H1 (cell line): ENCODE measurements at regions not wholly inside any gene's neighbourhood (a gene's known extent, or its start where the extent isn't known, plus 50 kb on each side); places are given as distances from the start of the nearest gene placed in this dataset.

Experiments used
- CTCF ChIA-PET: fragments of 300-600 bp; sonication (Branson Sonifier 250); formaldehyde crosslinking; loops from one replicate; lab custom pipeline; 2021; ENCODE audit not compliant: partially characterized antibody; lab: Charles Lee
- POLR2A ChIA-PET: fragments of 300-600 bp; sonication (Branson Sonifier 250); formaldehyde crosslinking; loops from one replicate; lab custom pipeline; 2021; ENCODE audit warnings: inconsistent platforms; ENCODE audit not compliant: partially characterized antibody; lab: Charles Lee
- DNase-seq, 2 experiments: peaks; one replicate each; pipeline versions ENCODE4 v3.0.0 to v3.0.0-alpha.2; 2010 to 2022; ENCODE audit warnings: low spot score in 2 of 2, low read depth in 1 of 2, mixed read lengths in 1 of 2
- FAIRE-seq: peaks from 2 replicates; lab custom pipeline; 2011; peaks lifted over from hg19 to GRCh38; lab: Jason Lieb, UNC
- H2AFZ ChIP-seq: 2 replicates; pipeline ENCODE4 v1.8.1; 2012; ENCODE audit warnings: low read length, inconsistent platforms
- H2AK5ac ChIP-seq: 2 replicates; pipeline ENCODE4 v1.6.1; 2013; ENCODE audit warnings: low read depth, low read length
- H2BK120ac ChIP-seq: replicated peaks from 2 replicates; pipeline ENCODE3; 2013; ENCODE audit warnings: low read depth, low read length, inconsistent platforms
- H2BK12ac ChIP-seq: 2 replicates; pipeline ENCODE4 v1.6.1; 2013; ENCODE audit warnings: low read depth, low read length
- H2BK15ac ChIP-seq: 2 replicates; pipeline ENCODE4 v1.6.1; 2013; ENCODE audit warnings: low read length
- H2BK20ac ChIP-seq: 2 replicates; pipeline ENCODE4 v1.6.1; 2013; ENCODE audit warnings: low read length
- H2BK5ac ChIP-seq: 2 replicates; pipeline ENCODE4 v1.6.1; 2013; ENCODE audit warnings: low read depth, low read length
- H3K14ac ChIP-seq: 2 replicates; pipeline ENCODE4 v1.6.1; 2013; ENCODE audit warnings: inconsistent platforms; ENCODE audit not compliant: insufficient read length
- H3K18ac ChIP-seq: 2 replicates; pipeline ENCODE4 v1.6.1; 2013; ENCODE audit warnings: low read length; ENCODE audit errors: extremely low read depth
- H3K23ac ChIP-seq: 2 replicates; pipeline ENCODE4 v1.6.1; 2013; ENCODE audit warnings: inconsistent platforms; ENCODE audit not compliant: insufficient read length
- H3K23me2 ChIP-seq: 2 replicates; pipeline ENCODE4 v1.6.1; 2013; ENCODE audit warnings: low read depth, low read length
- H3K27ac ChIP-seq: 2 replicates; pipeline ENCODE4 v1.6.1; 2011; ENCODE audit warnings: low read depth, low read length, inconsistent platforms
- H3K27me3 ChIP-seq, 4 experiments: replicated peaks in 1 of 4; 1 replicate in 1 of 4; 2 replicates in 3 of 4; pipeline versions ENCODE4 v1.6.1 to v1.8.1; 2011 to 2013; ENCODE audit warnings: low read length in 3 of 4, mild to moderate bottlenecking in 3 of 4, inconsistent platforms in 2 of 4, mixed read lengths in 2 of 4, moderate library complexity in 1 of 4; ENCODE audit not compliant: control insufficient read depth in 3 of 4, insufficient read depth in 3 of 4; ENCODE audit errors: extremely low read depth in 1 of 4
- H3K36me3 ChIP-seq, 4 experiments: 2 replicates each; pipeline versions ENCODE4 v1.6.1 to v1.8.1; 2011 to 2013; ENCODE audit warnings: mild to moderate bottlenecking in 4 of 4, low read length in 3 of 4, moderate library complexity in 2 of 4, control low read depth in 1 of 4, inconsistent platforms in 1 of 4; ENCODE audit not compliant: insufficient read depth in 4 of 4, control insufficient read depth in 2 of 4
- H3K4ac ChIP-seq: replicated peaks from 2 replicates; pipeline ENCODE3; 2013; ENCODE audit warnings: low read length, low read depth, mixed read lengths, inconsistent platforms; ENCODE audit not compliant: insufficient read length
- H3K4me1 ChIP-seq, 4 experiments: replicated peaks in 1 of 4; 1 replicate in 1 of 4; 2 replicates in 3 of 4; pipeline versions ENCODE4 v1.6.1 to v1.8.1; 2011 to 2013; ENCODE audit warnings: low read length in 3 of 4, inconsistent platforms in 2 of 4, mixed read lengths in 1 of 4; ENCODE audit not compliant: insufficient read depth in 4 of 4, control insufficient read depth in 3 of 4
- H3K4me2 ChIP-seq, 2 experiments: 2 replicates each; pipeline versions ENCODE4 v1.6.1 to v1.8.1; 2011 to 2013; ENCODE audit warnings: low read depth in 2 of 2, low read length in 2 of 2, control low read depth in 1 of 2, inconsistent platforms in 1 of 2, mild to moderate bottlenecking in 1 of 2; ENCODE audit not compliant: insufficient read depth in 1 of 2
- H3K4me3 ChIP-seq, 4 experiments: fragments of 200-600, 300-600 bp in 1 of 4; sonication (generic), shearing (Covaris generic), sonication (Bioruptor Twin) in 1 of 4; 2 replicates each; pipeline versions ENCODE4 v1.5.1 to v1.8.1; 2011 to 2016; ENCODE audit warnings: low read length in 4 of 4, low read depth in 3 of 4, control low read depth in 2 of 4, inconsistent platforms in 2 of 4, mild to moderate bottlenecking in 2 of 4, mixed read lengths in 1 of 4, moderate library complexity in 1 of 4; ENCODE audit not compliant: insufficient read depth in 2 of 4; ENCODE audit errors: extremely low read depth in 1 of 4
- H3K56ac ChIP-seq: replicated peaks from 2 replicates; pipeline ENCODE3; 2013; ENCODE audit warnings: low read depth, mild to moderate bottlenecking, mixed read lengths, low read length, inconsistent platforms; ENCODE audit not compliant: insufficient read length
- H3K79me1 ChIP-seq: 2 replicates; pipeline ENCODE4 v1.6.1; 2013; ENCODE audit warnings: low read depth, low read length, control low read depth
- H3K79me2 ChIP-seq, 2 experiments: 2 replicates each; pipeline versions ENCODE4 v1.6.1 to v1.8.1; 2012 to 2013; ENCODE audit warnings: low read length in 2 of 2, mild to moderate bottlenecking in 2 of 2, inconsistent platforms in 1 of 2; ENCODE audit not compliant: insufficient read depth in 2 of 2, control insufficient read depth in 1 of 2
- H3K9ac ChIP-seq, 4 experiments: replicated peaks in 1 of 4; 1 replicate in 1 of 4; 2 replicates in 3 of 4; pipeline versions ENCODE4 v1.6.1 to v1.8.1; 2011 to 2013; ENCODE audit warnings: low read depth in 3 of 4, low read length in 3 of 4, control low read depth in 2 of 4, mild to moderate bottlenecking in 2 of 4, moderate library complexity in 2 of 4, inconsistent platforms in 1 of 4; ENCODE audit errors: extremely low read depth in 1 of 4
- H3K9me3 ChIP-seq, 2 experiments: 2 replicates each; pipeline versions ENCODE4 v1.6.1 to v1.8.1; 2012 to 2013; ENCODE audit warnings: mild to moderate bottlenecking in 2 of 2, moderate library complexity in 2 of 2, control low read depth in 1 of 2, inconsistent platforms in 1 of 2, low read depth in 1 of 2, low read length in 1 of 2, mixed read lengths in 1 of 2; ENCODE audit not compliant: insufficient read depth in 2 of 2
- H4K20me1 ChIP-seq, 2 experiments: replicated peaks in 1 of 2; 2 replicates each; pipeline versions ENCODE3 to v1.8.1; 2011 to 2013; ENCODE audit warnings: inconsistent platforms in 2 of 2, low read length in 2 of 2, mild to moderate bottlenecking in 1 of 2; ENCODE audit not compliant: insufficient read depth in 2 of 2, control insufficient read depth in 1 of 2
- H4K5ac ChIP-seq: 2 replicates; pipeline ENCODE4 v1.6.1; 2013; ENCODE audit warnings: low read length, low read depth, mixed read lengths, inconsistent platforms; ENCODE audit not compliant: insufficient read length
- H4K8ac ChIP-seq: 2 replicates; pipeline ENCODE4 v1.8.0; 2013; ENCODE audit warnings: mild to moderate bottlenecking, moderate library complexity, low read length, inconsistent platforms; ENCODE audit not compliant: insufficient read depth; ENCODE audit errors: extremely low read depth
- H4K91ac ChIP-seq: replicated peaks from 2 replicates; pipeline ENCODE3; 2013; ENCODE audit warnings: low read length, mixed read lengths, inconsistent platforms; ENCODE audit not compliant: insufficient read length
- SIN3A ChIP-seq, 2 experiments: IDR thresholded peaks in 1 of 2; conservative IDR thresholded peaks in 1 of 2; 2 replicates each; pipeline ENCODE4 v1.6.1; 2011 to 2012; ENCODE audit warnings: low read length in 2 of 2, improper control_type of control experiment in 1 of 2, low read depth in 1 of 2, mild to moderate bottlenecking in 1 of 2
- WGBS, 2 experiments: shearing (Covaris generic) in 1 of 2; methylation state at CpG; one replicate each; pipeline versions ENCODE4 v1.1.6 to v1.1.7; 2013 to 2015; ENCODE audit warnings: low lambda C conversion rate in 2 of 2, mixed read lengths in 2 of 2, inconsistent platforms in 1 of 2, low coverage in 1 of 2, missing lambda C conversion rate in 1 of 2; ENCODE audit not compliant: insufficient replicate concordance in 2 of 2, insufficient coverage in 1 of 2, insufficient read length in 1 of 2; ENCODE audit errors: extremely low coverage in 1 of 2, missing lambda C conversion rate in 1 of 2; 5-methylcytosine and 5-hydroxymethylcytosine counted together
- TF ChIP-seq, protein P1 (sequence below), 3 experiments: IDR thresholded peaks; 1 replicate in 2 of 3; 2 replicates in 1 of 3; pipeline versions ENCODE4 v1.5.1 to v1.6.1; 2011; ENCODE audit warnings: low read length in 3 of 3, mild to moderate bottlenecking in 3 of 3, inconsistent platforms in 2 of 3, low read depth in 1 of 3, moderate library complexity in 1 of 3; ENCODE audit not compliant: insufficient read depth in 1 of 3; ENCODE audit errors: control extremely low read depth in 1 of 3

DNA sequence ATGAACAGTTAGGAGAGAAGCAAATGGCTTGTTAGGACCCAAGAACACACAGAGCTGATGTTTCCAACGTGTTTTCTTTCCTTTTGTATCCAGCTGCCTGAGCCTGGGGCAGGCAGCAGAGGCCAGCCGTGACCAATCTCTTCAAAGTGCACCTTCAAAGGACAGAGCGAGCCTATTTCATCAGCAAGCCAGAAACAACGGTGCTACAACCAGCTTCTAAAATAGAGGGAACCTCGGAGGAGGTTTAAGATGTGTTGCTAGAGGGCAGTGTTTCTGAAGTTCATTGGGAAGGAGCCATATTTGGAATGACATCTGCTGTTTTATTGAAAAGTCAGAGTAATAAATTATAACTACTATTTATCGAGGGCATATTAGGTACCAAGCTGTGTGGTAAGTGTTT, 56.2 kb upstream of the RFC3 start:
- H4K8ac ChIP-seq, result no peak overlapping the region
- H3K36me3 ChIP-seq, result no peaks in the 10 kb centered on the region
- H2BK12ac ChIP-seq, result no peak overlapping the region
- H3K56ac ChIP-seq, result no peak overlapping the region
- H3K27me3 ChIP-seq, result no peaks in the 10 kb centered on the region
- H2AK5ac ChIP-seq, result no peak overlapping the region
- ChIA-PET CTCF (interaction anchor here (0.6 to 1.4 kb wide), 6 partner anchors 9 to 218 kb away, joined by 3 to 5 read pairs (median 4); no protein-coding TSS in a partner anchor), POLR2A (interaction anchor here (1.4 kb wide), 1 partner anchor 56 kb away, joined by 3 read pairs; the partner anchor contains the start of gene RFC3)
- H2AFZ ChIP-seq, result peak overlapping the region; percentile 89; the same call in 1 of the 2 replicates
- no peak for FAIRE-seq
- H2BK120ac ChIP-seq, result no peak overlapping the region
- no peak overlapping the region for H4K5ac ChIP-seq
- no peaks in the 10 kb centered on the region for H3K4me1 ChIP-seq
- no peak for DNase-seq
- H3K79me2 ChIP-seq, result no peaks in the 10 kb centered on the region
- no peak overlapping the region for H3K23ac ChIP-seq
- no peak overlapping the region for H2BK15ac ChIP-seq
- no peak overlapping the region for H4K91ac ChIP-seq
- H3K4ac ChIP-seq, result no peak overlapping the region
- H3K9ac ChIP-seq, result no peak overlapping the region
- no peaks in the 10 kb centered on the region for H3K9me3 ChIP-seq
- no peaks in the 10 kb centered on the region for H3K79me1 ChIP-seq
- H3K23me2 ChIP-seq, result no peaks in the 10 kb centered on the region
- no peak overlapping the region for H2BK20ac ChIP-seq
- H2BK5ac ChIP-seq, result no peak overlapping the region
- TF ChIP-seq, protein P1, sequence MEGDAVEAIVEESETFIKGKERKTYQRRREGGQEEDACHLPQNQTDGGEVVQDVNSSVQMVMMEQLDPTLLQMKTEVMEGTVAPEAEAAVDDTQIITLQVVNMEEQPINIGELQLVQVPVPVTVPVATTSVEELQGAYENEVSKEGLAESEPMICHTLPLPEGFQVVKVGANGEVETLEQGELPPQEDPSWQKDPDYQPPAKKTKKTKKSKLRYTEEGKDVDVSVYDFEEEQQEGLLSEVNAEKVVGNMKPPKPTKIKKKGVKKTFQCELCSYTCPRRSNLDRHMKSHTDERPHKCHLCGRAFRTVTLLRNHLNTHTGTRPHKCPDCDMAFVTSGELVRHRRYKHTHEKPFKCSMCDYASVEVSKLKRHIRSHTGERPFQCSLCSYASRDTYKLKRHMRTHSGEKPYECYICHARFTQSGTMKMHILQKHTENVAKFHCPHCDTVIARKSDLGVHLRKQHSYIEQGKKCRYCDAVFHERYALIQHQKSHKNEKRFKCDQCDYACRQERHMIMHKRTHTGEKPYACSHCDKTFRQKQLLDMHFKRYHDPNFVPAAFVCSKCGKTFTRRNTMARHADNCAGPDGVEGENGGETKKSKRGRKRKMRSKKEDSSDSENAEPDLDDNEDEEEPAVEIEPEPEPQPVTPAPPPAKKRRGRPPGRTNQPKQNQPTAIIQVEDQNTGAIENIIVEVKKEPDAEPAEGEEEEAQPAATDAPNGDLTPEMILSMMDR (IDR thresholded peaks at IDR 0.05; ENCODE audit: control extremely low read depth in 1 of 3, insufficient read depth in 1 of 3, low read depth in 1 of 3, low read length in 3 of 3), result peak in 1 of 3 experiments; percentile 5; a peak in 1 of 4 replicates
- TF ChIP-seq SIN3A (conservative IDR thresholded peaks at IDR 0.05 in 1 of 2, IDR thresholded peaks at IDR 0.05 in 1 of 2; ENCODE audit: low read depth in 1 of 2, low read length in 2 of 2), result no peak
- H4K20me1 ChIP-seq, result no peaks in the 10 kb centered on the region
- no peak overlapping the region for H3K14ac ChIP-seq
- H3K18ac ChIP-seq, result no peak overlapping the region
- H3K4me3 ChIP-seq, result no peak overlapping the region
- no peak overlapping the region for H3K27ac ChIP-seq
- 85% methylated on average over 6 of the region's 6 CpGs; no CpG with 5 or more reads in 1 of the 2 experiments for WGBS, 2 experiments
- H3K4me2 ChIP-seq, result no peak overlapping the region
